Panc1 (cell line): ENCODE measurements at regions not wholly inside any gene's neighbourhood (a gene's known extent, or its start where the extent isn't known, plus 50 kb on each side); places are given as distances from the start of the nearest gene placed in this dataset.
"Not testable (repeated sequence)": the region's sequence is repeated elsewhere in the genome, so short reads cannot be mapped to it uniquely, and the experiment has no call there.

ENCODE experiments used
- CTCF ChIP-seq: fragments of 450-650 bp; IDR thresholded peaks from 2 replicates; pipeline ENCODE4 v1.5.1; 2017; ENCODE audit warnings: mild to moderate bottlenecking
- POLR2AphosphoS5 ChIP-seq: IDR thresholded peaks from 2 replicates; pipeline ENCODE4 v1.6.1; 2012; ENCODE audit warnings: mild to moderate bottlenecking, low read depth, low read length, moderate library complexity
- TCF7L2 ChIP-seq: IDR thresholded peaks from 2 replicates; pipeline ENCODE4 v1.6.1; 2011; ENCODE audit warnings: mild to moderate bottlenecking, low read depth, low read length, inconsistent platforms

GRCh38 chr16:88250381-88250780 lies 132.4 kb upstream of the ZNF469 start:
- TF ChIP-seq CTCF, TCF7L2, POLR2AphosphoS5: not testable (repeated sequence)
